ENCODE measurements at regions not wholly inside any gene's neighbourhood (a gene's known extent, or its start where the extent isn't known, plus 50 kb on each side); places are given as distances from the start of the nearest gene placed in this dataset.
"Not testable (repeated sequence)": the region's sequence is repeated elsewhere in the genome, so short reads cannot be mapped to it uniquely, and the experiment has no call there.

DNA sequence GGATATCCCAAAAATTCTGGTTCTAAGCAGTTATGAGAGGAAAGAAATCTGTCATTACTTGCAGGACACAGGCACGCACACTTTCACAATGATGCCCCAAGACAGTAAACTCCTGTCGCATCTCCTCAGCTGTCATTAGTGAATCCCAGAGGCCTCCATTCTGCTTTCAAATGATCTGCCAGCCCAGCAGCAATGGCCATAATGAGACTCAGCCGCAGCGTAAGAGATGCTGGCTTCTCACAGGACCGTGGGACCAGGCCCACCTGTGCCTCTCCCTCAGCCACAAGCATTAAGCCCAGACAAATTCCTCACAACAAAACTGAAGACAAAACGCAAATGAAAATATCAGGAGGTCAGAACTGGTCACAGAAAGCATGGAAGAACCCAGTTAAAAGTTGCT lies 98.0 kb upstream of the VLDLR start:
- no peak for DNase-seq

DNA sequence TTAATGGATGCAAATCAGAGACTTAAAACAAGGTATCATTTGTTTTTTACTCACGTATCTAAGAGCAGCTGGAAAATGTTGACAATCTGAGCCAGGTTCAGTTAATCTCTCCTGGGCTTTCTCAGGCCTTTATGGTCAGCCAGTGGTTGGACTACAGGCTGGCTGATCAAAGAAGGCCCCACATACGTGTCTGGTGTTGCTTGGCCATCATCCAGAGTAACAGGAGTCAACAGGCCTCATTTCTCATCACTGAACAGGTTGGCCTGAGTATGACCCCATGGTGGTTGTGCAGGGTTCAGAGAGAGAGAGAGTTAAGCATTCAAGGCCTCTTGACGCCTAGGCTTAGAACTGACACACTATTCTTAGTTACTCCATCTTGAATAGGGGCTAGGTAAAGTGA lies 97.0 kb upstream of the VLDLR start:
- DNase-seq = no peak

DNA sequence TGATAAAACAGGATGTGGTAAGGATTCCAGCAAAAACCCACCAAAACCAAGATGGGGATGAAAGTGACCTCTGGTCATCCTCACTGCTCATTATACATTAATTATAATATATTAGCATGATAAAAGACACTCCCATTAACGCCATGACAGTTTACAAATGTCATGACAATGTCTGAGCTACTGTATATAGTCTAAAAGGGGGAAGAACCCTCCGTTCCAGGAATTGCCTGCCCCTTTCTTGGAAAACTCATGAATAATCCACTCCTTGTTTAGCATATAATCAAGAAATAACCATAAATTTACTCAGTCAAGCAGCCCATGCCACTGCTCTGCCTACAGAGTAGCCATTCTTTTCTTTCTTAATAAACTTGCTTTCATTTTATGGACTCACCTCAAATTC lies 96.4 kb upstream of the VLDLR start:
- DNase-seq = no peak

DNA sequence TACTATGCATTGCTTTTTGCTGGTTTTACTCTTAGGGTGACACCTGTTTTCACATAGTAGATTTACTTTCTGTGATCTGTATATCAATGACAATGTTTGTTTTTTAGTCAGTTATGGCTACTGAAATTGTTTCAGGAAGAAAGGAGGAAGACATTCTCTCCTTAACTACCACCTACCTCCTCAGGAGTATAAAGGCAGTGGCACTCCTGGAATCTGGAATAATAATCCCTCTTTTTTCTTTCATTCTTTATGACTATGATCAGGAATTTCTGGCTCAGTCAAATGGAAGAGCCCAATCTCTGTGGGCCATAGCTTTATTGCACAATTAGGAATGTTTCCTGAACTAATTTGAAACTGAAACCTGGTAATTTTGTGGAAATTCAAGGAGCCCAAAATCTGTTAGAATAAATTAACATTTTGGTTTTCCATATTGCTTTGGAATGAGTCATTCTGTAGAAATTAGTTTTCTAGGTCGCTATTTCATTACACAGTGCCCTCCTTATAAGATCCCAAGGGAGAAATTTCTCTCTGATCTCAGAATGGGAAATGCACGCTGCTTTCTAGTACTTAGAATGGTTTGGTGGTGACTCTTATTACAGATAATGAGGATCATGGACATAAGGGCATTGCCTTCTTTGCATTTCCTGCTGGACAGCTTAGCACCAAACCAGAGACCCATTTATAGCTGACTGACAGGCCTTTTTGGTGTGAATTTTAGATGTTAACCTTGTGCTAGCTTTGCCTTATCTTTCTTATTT lies 95.3 kb upstream of the VLDLR start:
- DNase-seq = peak in 2 of 3 donors; percentile 3 to 25

DNA sequence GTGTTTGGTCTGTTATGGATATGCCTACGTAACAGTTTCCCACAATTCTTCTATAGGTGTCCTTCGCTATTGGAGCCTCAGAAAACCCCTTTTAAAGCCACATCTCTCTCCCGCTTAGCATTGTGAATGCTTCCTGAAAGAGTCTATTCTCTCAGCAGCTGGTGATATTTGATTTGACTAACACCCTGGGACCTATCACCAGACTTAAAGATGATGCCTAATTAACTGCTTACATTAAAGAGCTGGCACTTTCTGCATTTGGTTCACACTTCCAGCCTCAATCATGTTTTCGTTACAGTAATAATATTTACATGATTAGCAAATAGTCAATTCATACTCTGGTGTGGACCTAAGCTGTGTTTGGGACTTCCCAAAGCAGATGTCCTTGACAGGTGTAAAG lies 90.1 kb upstream of the VLDLR start:
- no peak for DNase-seq

DNA sequence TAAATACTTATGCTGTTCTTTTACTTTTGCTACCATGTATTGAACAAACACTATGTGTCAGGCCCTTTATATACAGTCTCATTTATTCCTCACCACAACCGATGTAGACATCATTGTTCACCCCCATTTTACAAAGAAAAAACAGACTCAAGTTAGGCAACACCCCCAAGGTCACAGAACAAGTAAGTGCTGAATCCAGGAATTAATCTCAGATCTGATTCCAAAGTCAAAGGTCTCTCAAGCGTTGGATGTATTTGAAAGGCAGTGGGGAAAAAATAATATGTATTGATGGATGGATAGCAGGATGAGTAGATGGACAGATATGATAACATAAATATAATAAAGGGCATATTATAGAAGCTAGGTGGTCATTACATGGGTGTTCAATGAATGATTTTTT lies 85.1 kb upstream of the VLDLR start:
- DNase-seq = no peak

DNA sequence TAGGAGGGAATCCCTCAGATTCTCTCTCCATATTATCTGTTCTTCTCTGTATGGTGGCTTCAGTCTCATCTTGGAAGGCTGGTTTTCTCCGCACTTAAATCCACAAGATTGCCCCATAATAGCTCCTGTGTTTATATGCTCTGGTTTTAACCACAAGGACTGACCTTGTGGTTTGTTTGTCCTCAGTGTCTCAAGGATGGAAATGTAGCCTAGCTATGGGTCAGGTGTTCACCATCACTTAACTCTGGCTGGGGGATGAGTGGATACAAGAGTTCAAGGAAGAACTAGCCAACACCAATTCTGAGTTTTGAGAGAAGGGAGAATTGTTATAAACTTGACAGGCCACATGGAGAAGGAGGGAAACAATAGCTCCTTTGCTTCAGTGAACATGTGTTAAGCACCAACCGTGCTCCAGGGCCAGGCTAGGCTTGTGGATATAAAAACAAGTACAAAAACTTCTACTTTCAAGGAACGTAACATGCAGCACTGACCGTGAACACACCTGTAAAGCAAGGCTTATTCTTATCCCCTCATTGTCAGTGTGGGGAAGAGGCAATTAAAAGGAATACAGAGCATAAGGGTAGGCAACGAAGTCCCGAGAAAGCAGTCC lies 75.6 kb upstream of the VLDLR start:
- no peak for DNase-seq

DNA sequence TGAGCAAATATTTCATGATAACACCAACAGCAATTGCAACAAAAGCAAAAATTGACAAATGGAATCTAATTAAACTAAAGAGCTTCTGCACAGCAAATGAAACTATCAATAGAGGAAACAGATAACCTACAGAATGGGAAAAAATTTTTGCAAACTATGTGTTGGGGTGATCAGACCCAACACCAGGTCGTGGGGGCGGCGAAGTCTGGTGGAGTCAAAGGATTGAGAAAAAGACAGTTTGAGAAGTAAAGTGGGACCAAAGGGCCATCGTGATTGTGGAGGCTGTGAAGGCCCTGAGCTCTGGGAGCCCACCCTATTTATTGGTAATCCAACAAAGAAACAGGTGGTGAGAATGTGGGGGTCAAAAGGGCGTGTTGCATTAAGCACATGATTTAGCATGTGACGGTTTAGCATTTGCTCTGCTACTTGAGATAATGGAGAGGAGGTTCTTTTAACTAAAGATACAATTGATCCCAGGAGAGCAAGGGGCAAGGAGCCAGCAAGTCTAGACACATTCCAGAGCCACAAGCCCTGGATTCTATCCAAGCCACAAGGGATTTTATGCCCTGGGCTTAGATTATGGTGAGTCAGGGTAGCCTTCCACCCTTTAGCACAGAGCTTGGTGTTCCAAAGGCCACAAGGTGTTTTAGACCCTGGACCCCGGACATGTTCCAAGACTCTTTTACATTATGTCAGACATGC lies 65.5 kb upstream of the VLDLR start:
- not testable (repeated sequence) for DNase-seq

DNA sequence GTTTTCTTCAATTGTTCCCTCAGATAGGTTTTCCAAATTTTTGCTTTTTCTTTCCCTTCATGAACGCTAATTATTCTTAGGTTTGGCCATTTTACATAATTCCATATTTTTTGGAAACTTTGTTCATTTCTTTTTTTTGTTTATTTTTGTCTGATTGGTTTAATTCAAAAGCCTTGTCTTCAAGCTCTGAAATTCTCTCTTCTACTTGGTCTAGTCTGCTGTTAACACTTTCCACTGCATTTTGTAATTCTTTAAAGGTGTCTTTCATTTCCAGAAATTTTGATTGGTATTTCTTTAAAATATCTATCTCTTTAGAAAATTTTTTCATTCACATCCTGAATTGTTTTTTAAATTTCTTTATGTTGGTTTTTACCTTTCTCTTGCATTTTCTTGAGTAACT lies 63.9 kb upstream of the VLDLR start:
- DNase-seq = no peak

DNA sequence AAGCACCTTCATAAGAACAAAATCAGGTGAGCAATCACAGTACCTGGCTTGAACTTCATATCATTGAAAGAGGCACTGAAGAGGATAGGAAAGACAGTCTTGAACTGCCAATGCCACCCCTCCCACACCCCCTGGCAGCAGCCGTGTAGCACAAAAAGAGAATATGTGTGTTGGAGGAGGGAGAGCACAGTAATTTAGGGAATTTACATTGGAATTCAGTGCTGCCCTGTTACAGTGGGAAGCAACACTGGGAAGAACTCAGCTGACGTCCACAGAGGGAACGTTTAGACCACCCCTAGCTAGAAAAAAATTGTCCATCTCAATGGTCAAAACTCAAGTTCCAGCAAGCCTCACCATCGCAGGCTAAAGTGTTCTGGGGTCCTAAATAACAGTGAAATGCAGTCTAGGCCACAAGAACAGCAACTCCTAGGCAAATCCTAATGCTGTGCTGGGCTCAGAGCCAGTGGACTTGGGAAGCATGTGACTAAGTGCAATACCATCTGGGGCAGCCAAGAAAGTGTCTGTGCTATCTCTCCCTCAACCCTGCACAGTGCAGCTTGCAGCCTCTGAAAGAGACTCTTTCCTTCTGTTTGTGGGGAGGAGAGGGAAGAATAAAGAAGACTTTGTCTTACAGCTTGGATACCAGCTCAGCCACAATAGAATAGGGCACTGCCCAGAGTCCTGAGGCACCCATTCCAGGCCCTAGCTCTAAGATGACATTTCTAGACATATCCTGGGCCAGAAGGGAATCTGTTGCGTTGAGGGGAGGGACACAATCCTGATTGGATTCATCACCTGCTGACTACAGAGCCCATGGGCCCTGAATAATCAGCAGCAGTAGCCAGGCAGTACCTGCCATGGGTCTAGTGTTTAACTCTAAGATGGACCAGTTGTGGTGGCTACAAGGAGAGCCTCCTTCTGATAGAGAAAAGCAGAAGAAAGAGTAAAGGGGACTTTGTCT lies 62.1 kb upstream of the VLDLR start:
- DNase-seq = no peak

DNA sequence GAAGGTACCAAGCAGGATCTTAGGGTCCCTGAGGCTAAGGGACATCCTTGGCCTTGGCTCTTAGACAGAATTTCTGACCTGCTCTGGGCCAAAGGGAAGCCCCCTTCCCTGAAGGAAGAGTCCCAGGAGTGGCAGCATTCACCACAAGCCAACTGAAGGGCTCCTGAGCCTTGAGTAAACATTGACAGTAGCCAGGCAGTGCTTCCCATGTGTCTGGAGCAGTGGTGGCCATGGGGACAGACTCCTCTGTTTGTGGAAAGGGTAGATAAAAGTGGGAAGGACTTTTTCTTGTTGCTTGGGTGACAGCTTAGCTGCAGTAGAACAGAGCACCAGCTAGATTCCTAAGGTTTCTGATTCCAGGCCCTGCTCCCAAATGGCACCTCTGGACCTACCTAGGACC lies 61.4 kb upstream of the VLDLR start:
- no peak for DNase-seq

DNA sequence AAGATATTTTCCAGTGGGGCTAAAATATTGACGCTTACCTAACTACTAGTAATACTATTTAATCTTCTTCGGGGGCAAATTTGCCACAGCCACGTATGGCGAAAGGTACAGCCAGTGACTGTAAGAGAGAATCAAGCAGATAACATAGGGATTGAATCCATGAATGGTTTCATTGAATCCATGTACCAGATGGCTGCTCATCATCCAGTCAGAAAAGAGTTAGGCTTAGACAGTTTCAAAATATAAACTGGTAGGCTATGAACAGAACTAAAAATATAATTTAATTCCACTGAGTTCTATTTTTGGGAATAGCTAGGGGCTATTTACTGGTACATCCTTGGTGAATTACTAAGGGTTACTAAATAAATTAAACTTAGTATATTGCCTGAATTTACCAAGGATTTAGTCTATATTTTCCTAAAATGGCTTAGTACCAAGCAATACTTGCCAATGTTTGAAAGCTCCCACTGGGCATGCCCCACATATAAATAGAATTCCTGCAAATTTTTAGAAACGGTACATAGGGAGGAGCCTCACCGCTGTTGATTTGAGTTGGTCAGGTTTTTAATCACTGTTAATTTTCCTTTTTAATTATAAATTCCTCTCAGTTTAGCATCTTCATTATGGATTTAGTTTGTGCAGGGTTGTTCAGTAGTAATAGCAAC lies 55.8 kb upstream of the VLDLR start:
- no peak for DNase-seq

DNA sequence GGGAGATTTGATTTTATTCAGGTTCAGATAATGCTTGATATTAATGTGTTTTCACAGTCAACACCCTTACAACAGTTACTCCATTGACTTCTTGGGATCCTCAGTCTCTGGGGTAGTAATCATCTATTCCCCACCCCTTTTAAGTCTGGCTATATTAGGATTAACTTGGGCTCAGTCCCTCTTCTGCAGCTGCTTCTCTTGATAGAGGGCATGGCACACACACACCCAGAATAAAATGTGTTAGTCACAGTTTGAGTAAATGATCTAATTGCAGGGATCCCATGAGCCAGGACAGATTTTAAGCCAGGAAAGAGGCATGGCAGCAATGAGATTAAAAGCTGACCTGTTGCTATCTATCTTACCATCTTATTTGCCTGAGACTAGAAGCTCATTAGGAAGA lies 53.7 kb upstream of the VLDLR start:
- DNase-seq = no peak

DNA sequence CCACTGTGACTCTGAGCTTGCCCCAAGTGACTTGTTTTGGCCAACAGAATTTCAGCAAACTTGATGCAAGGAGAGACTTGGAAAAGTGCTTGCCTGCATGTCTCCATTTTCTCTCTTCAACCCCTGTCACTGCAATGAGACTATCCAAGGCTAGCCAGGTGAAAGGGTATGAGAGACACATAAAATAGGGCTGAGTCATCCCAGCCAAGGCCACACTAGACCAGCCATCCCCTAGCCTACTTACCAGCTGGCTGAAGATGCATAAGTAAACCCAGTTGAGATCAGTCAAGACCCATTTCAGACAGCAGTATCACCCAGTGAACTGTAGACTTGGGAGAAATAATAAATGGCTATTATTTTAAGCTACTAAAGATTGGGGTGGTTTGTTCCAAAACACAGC lies 52.9 kb upstream of the VLDLR start:
- no peak for DNase-seq

DNA sequence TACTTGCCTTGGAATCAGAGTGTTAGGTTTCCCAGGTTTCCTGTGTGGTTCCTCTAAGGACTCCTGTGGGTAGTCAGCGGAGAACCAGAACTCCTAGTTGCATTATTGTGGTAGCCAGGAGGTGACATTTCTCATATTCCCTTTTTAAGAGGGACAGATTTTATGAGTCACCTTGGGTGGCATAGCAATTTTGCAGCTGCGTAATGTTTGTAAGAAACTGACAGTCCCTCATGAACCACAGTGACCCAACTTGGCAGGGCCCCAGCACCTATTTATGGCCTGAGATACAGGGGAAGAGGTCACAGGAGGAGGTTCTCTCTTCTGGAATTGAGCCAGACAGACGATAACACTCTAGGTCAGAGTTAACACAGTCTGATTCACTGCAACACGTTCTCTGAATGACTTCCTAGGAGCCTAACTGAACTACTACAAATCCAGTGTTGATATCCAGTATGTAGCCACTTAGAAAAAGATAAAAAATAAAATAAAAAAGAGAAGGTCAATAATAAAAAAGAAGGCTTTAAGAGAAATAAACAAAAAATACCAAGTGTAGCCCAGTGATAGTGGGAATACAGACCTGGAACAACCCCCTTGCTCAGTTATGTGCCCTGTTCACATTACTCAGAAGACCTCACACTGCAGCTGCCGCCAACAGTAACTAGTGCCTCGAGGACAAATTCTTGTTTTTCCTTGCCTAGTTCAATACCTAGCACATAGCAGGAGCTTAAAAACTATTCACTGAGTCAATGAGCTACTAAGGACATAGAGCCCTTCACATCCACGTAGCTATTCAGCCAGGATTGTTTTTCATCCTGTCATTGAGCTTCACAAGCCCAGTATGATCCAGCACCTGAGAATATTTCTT lies 50.7 kb upstream of the VLDLR start:
- peak; percentile 80 to 89 (median 81) for DNase-seq
